ENCODE measurements at regions not wholly inside any gene's neighbourhood (a gene's known extent, or its start where the extent isn't known, plus 50 kb on each side); places are given as distances from the start of the nearest gene placed in this dataset.

DNA sequence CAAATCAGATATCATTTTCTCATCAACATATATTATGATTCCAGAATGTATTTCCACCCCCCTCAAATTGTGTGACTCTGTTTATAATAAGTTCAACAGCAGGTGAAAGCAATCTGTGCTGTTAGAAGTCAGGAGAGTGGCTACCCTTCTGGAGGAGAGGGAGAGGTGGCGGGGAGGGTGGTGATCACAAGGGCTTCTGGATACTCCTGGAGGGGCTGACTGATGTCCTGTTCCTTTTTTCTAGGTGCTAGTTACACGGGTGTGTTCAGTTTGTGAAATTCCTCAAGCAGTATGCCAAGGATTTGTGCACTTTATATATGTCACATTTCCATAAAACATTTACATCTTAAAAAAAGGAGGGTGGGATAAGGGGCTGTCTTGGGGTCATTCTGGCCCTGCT, 119.1 kb downstream of the IRF8 start:
- Histone ChIP-seq H3K4me3 (replicated peaks in 1 of 2; ENCODE audit: low read depth in 1 of 2, low read length in 2 of 2) (no peak overlapping the region), H2AFZ (ENCODE audit: low read depth, low read length, poor library complexity, severe bottlenecking) (no peak overlapping the region), H3K9me2 (ENCODE audit: insufficient read depth) (no peaks in the 10 kb centered on the region), H3K4me1 (ENCODE audit: control insufficient read depth in 1 of 2, insufficient read depth in 2 of 2, low read length in 2 of 2) (no peaks in the 10 kb centered on the region), H3K27ac (ENCODE audit: low read depth, low read length) (no peak overlapping the region), H3K27me3 (ENCODE audit: insufficient read depth, low read length) (no peaks in the 10 kb centered on the region), H3K79me2 (ENCODE audit: insufficient read depth, low read length) (no peaks in the 10 kb centered on the region), H4K20me1 (ENCODE audit: insufficient read depth) (no peaks in the 10 kb centered on the region), H3K4me2 (ENCODE audit: low read length) (no peak overlapping the region), H3K9ac (ENCODE audit: low read length) (no peak overlapping the region), H3K9me3 (ENCODE audit: control insufficient read depth in 1 of 2, insufficient read depth in 1 of 2, low read depth in 1 of 2, low read length in 2 of 2) (peaks cover 13% of the 10 kb centered on the region in 2 experiments; a peak in 3 of 4 replicates), H3K36me3 (ENCODE audit: control insufficient read depth in 1 of 2, insufficient read depth in 2 of 2, low read length in 2 of 2) (no peaks in the 10 kb centered on the region)
- BruUV-seq (replicated peaks) = no TSS peak
- TF ChIP-seq ZBTB33 (IDR thresholded peaks at IDR 0.05; ENCODE audit: extremely low read depth, insufficient replicate concordance, low read length) = no peak
- no peak for TF ChIP-seq CTCF (IDR thresholded peaks at IDR 0.05 in 2 of 3, conservative IDR thresholded peaks at IDR 0.05 in 1 of 3; ENCODE audit: borderline replicate concordance in 1 of 3, insufficient read depth in 1 of 3, low read depth in 2 of 3, low read length in 2 of 3)
- no peak for TF ChIP-seq CEBPB (IDR thresholded peaks at IDR 0.05; ENCODE audit: low read depth)
- TF ChIP-seq EZH2 (IDR thresholded peaks at IDR 0.05) = no peak
- TF ChIP-seq ZFX (IDR thresholded peaks at IDR 0.05) = no peak
- no peak for TF ChIP-seq POLR2A (IDR thresholded peaks at IDR 0.05; ENCODE audit: borderline replicate concordance, extremely low read depth, insufficient read depth, insufficient read length)
- TF ChIP-seq, protein P1, sequence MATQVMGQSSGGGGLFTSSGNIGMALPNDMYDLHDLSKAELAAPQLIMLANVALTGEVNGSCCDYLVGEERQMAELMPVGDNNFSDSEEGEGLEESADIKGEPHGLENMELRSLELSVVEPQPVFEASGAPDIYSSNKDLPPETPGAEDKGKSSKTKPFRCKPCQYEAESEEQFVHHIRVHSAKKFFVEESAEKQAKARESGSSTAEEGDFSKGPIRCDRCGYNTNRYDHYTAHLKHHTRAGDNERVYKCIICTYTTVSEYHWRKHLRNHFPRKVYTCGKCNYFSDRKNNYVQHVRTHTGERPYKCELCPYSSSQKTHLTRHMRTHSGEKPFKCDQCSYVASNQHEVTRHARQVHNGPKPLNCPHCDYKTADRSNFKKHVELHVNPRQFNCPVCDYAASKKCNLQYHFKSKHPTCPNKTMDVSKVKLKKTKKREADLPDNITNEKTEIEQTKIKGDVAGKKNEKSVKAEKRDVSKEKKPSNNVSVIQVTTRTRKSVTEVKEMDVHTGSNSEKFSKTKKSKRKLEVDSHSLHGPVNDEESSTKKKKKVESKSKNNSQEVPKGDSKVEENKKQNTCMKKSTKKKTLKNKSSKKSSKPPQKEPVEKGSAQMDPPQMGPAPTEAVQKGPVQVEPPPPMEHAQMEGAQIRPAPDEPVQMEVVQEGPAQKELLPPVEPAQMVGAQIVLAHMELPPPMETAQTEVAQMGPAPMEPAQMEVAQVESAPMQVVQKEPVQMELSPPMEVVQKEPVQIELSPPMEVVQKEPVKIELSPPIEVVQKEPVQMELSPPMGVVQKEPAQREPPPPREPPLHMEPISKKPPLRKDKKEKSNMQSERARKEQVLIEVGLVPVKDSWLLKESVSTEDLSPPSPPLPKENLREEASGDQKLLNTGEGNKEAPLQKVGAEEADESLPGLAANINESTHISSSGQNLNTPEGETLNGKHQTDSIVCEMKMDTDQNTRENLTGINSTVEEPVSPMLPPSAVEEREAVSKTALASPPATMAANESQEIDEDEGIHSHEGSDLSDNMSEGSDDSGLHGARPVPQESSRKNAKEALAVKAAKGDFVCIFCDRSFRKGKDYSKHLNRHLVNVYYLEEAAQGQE (IDR thresholded peaks at IDR 0.05; ENCODE audit: low read depth) = no peak
- TF ChIP-seq, protein P2, sequence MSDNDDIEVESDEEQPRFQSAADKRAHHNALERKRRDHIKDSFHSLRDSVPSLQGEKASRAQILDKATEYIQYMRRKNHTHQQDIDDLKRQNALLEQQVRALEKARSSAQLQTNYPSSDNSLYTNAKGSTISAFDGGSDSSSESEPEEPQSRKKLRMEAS (IDR thresholded peaks at IDR 0.05) = no peak
- TF ChIP-seq TCF7L2 (IDR thresholded peaks at IDR 0.05; ENCODE audit: borderline replicate concordance, extremely low read depth, insufficient read depth, insufficient read length) = no peak
- no peak for TF ChIP-seq ZNF274 (IDR thresholded peaks at IDR 0.05; ENCODE audit: low read depth, low read length)
- no peak for TF ChIP-seq JUND (IDR thresholded peaks at IDR 0.05)
- no peak for TF ChIP-seq CBX3 (IDR thresholded peaks at IDR 0.05; ENCODE audit: low read depth)
- no peak for TF ChIP-seq RAD21 (IDR thresholded peaks at IDR 0.05; ENCODE audit: low read depth)
- TF ChIP-seq YY1 (IDR thresholded peaks at IDR 0.05; ENCODE audit: extremely low read depth, insufficient replicate concordance, low read depth, low read length) = no peak
- DNase-seq (ENCODE audit: low read depth, low spot score) = no peak
- intact Hi-C loops (cut with micrococcal nuclease) = no loop called here
- ATAC-seq = no peak
- ChIA-PET RAD21 (ENCODE audit: low non-redundant PET in 1 of 2, low total read pairs in 2 of 2, uncharacterized antibody in 2 of 2, unreplicated experiment in 2 of 2) (no interaction called here), CTCF (interaction anchor here (3.2 kb wide), 1 partner anchor 197 kb away, joined by 104 read pairs; no protein-coding TSS in a partner anchor), POLR2A (no interaction called here)
